ENCODE measurements at regions not wholly inside any gene's neighbourhood (a gene's known extent, or its start where the extent isn't known, plus 50 kb on each side); places are given as distances from the start of the nearest gene placed in this dataset.

DNA sequence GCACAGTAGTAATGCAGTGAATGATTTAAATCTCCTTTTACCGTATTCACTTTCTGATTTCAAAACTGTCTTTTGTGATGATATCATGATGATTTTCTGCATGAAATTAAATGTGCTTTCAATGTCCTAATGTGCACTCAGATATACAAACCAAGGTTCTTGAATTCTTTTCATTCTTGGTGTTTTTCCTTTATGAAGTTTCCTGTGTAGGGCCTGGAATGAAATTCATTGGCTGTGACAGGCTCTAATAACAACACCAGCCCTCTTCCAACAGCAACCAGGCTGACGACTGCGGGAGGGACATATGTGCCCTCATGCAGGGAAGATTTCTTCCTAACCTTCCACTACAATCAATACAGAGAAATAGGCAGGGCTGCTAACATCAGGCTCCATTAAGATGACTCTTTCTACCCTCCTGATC is 1052.0 kb downstream of the DIAPH3 start:
- H3K4me2 ChIP-seq (ENCODE audit: low read depth, low read length, poor library complexity, severe bottlenecking), result peak overlapping the region; percentile 32
- no peaks in the 10 kb centered on the region for H3F3A ChIP-seq (ENCODE audit: low read depth)
- no peaks in the 10 kb centered on the region for H4K20me1 ChIP-seq (ENCODE audit: insufficient read depth, low read length, poor library complexity, severe bottlenecking)
- H2AFZ ChIP-seq (ENCODE audit: low read length), result no peak overlapping the region
- no peak overlapping the region for H3K9ac ChIP-seq (ENCODE audit: low read depth, low read length, poor library complexity, severe bottlenecking)
- H3K79me2 ChIP-seq (ENCODE audit: insufficient read depth, low read length), result no peaks in the 10 kb centered on the region
- H3K27me3 ChIP-seq (ENCODE audit: insufficient read depth, low read length, poor library complexity, severe bottlenecking), result no peaks in the 10 kb centered on the region
- H3K4me1 ChIP-seq (ENCODE audit: insufficient read depth, low read length, poor library complexity, severe bottlenecking), result peaks cover 13% of the 10 kb centered on the region
- no peaks in the 10 kb centered on the region for H3K9me2 ChIP-seq (replicated peaks; ENCODE audit: low read depth, low read length)
- H3K4me3 ChIP-seq (ENCODE audit: low read length, poor library complexity, severe bottlenecking), result no peak overlapping the region
- no peak for TF ChIP-seq EZH2phosphoT487 (IDR thresholded peaks at IDR 0.05; ENCODE audit: borderline replicate concordance)
- no peak for TF ChIP-seq CTCF (conservative IDR thresholded peaks at IDR 0.05; ENCODE audit: low read length)
- H3K9me3 ChIP-seq (ENCODE audit: insufficient read depth, low read depth, low read length), result no peaks in the 10 kb centered on the region
- H3K36me3 ChIP-seq (ENCODE audit: insufficient read depth, low read length), result no peaks in the 10 kb centered on the region

GRCh38 chr13:59112221-59112718 is 1051.5 kb downstream of the DIAPH3 start:
- Histone ChIP-seq H3K36me3 (ENCODE audit: insufficient read depth, low read length) (no peaks in the 10 kb centered on the region), H3K79me2 (ENCODE audit: insufficient read depth, low read length) (no peaks in the 10 kb centered on the region), H3K9me3 (ENCODE audit: insufficient read depth, low read depth, low read length) (no peaks in the 10 kb centered on the region), H3K4me1 (ENCODE audit: insufficient read depth, low read length, poor library complexity, severe bottlenecking) (peaks cover 13% of the 10 kb centered on the region), H4K20me1 (ENCODE audit: insufficient read depth, low read length, poor library complexity, severe bottlenecking) (no peaks in the 10 kb centered on the region), H3F3A (ENCODE audit: low read depth) (no peaks in the 10 kb centered on the region), H3K4me2 (ENCODE audit: low read depth, low read length, poor library complexity, severe bottlenecking) (peak overlapping the region; percentile 32), H2AFZ (ENCODE audit: low read length) (no peak overlapping the region), H3K27me3 (ENCODE audit: insufficient read depth, low read length, poor library complexity, severe bottlenecking) (no peaks in the 10 kb centered on the region), H3K4me3 (ENCODE audit: low read length, poor library complexity, severe bottlenecking) (no peak overlapping the region), H3K9me2 (replicated peaks; ENCODE audit: low read depth, low read length) (no peaks in the 10 kb centered on the region), H3K9ac (ENCODE audit: low read depth, low read length, poor library complexity, severe bottlenecking) (peak overlapping the region; percentile 24)
- no peak for TF ChIP-seq EZH2phosphoT487 (IDR thresholded peaks at IDR 0.05; ENCODE audit: borderline replicate concordance)
- TF ChIP-seq CTCF (conservative IDR thresholded peaks at IDR 0.05; ENCODE audit: low read length), result no peak

DNA sequence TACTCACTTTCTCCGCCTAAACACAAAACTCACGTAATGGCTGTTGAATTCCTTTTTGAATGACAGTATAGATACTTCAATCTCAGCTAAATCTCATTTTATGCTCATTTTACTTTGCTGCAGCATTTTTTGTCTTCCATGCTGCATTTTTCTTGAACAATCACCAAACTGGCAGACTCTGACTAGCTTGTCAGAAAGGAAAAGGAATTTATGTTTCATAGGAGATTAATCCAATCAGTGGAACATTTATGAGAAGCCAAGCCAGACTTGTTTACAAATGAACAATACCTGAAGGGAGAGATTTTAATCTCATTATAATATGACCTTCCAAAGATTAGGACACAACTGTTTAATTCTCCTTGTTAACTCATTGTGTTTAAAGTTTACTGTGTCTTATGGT is 1044.3 kb downstream of the DIAPH3 start:
- TF ChIP-seq CTCF (conservative IDR thresholded peaks at IDR 0.05; ENCODE audit: low read length), result no peak
- no peak for TF ChIP-seq EZH2phosphoT487 (IDR thresholded peaks at IDR 0.05; ENCODE audit: borderline replicate concordance)
- Histone ChIP-seq H3K4me2 (ENCODE audit: low read depth, low read length, poor library complexity, severe bottlenecking) (no peak overlapping the region), H3K4me3 (ENCODE audit: low read length, poor library complexity, severe bottlenecking) (no peak overlapping the region), H3K79me2 (ENCODE audit: insufficient read depth, low read length) (no peaks in the 10 kb centered on the region), H3K9me2 (replicated peaks; ENCODE audit: low read depth, low read length) (no peaks in the 10 kb centered on the region), H4K20me1 (ENCODE audit: insufficient read depth, low read length, poor library complexity, severe bottlenecking) (no peaks in the 10 kb centered on the region), H3K4me1 (ENCODE audit: insufficient read depth, low read length, poor library complexity, severe bottlenecking) (no peaks in the 10 kb centered on the region), H2AFZ (ENCODE audit: low read length) (peak overlapping the region; percentile 3; the same call in 1 of the 2 replicates), H3K9me3 (ENCODE audit: insufficient read depth, low read depth, low read length) (no peaks in the 10 kb centered on the region), H3F3A (ENCODE audit: low read depth) (no peaks in the 10 kb centered on the region), H3K9ac (ENCODE audit: low read depth, low read length, poor library complexity, severe bottlenecking) (no peak overlapping the region), H3K36me3 (ENCODE audit: insufficient read depth, low read length) (no peaks in the 10 kb centered on the region), H3K27me3 (ENCODE audit: insufficient read depth, low read length, poor library complexity, severe bottlenecking) (no peaks in the 10 kb centered on the region)
